SK-N-SH treated with all-trans-retinoic acid at 6 μM for 48 hours (cell line): ENCODE measurements at regions not wholly inside any gene's neighbourhood (a gene's known extent, or its start where the extent isn't known, plus 50 kb on each side); places are given as distances from the start of the nearest gene placed in this dataset.

Experiments used
- ATAC-seq: fragments of 200-7000 bp; cut with Tn5 transposase; 3 replicates; pipeline ENCODE4 v1.9.1; 2020; ENCODE audit warnings: mild to moderate bottlenecking, moderate library complexity
- ARNTL ChIP-seq: fragments of 450-650 bp; formaldehyde crosslinking; IDR thresholded peaks from 2 replicates; pipeline ENCODE4 v1.5.0; 2020; ENCODE audit warnings: low read depth, mild to moderate bottlenecking, moderate library complexity, borderline replicate concordance
- CREB5 ChIP-seq: fragments of 250-450 bp; sonication (Bioruptor Pico); IDR thresholded peaks from 2 replicates; pipeline ENCODE4 v1.5.1; 2020; ENCODE audit warnings: low read depth, mild to moderate bottlenecking, moderate library complexity
- CSRNP3 ChIP-seq: fragments of 250-450 bp; sonication (Bioruptor Pico); IDR thresholded peaks from 2 replicates; pipeline ENCODE4 v1.5.1; 2021; ENCODE audit warnings: mild to moderate bottlenecking, moderate library complexity
- ESRRG ChIP-seq: fragments of 250-450 bp; sonication (Bioruptor Pico); IDR thresholded peaks from 2 replicates; pipeline ENCODE4 v1.6.1; 2021; ENCODE audit warnings: mild to moderate bottlenecking
- ISL1 ChIP-seq: fragments of 250-450 bp; sonication (Bioruptor Pico); IDR thresholded peaks from 2 replicates; pipeline ENCODE4 v2.1.2; 2022; ENCODE audit warnings: mild to moderate bottlenecking, moderate library complexity
- OSR1 ChIP-seq: fragments of 250-450 bp; sonication (Bioruptor Pico); IDR thresholded peaks from 2 replicates; pipeline ENCODE4 v1.8.0; 2022; ENCODE audit warnings: moderate library complexity, mild to moderate bottlenecking, inconsistent platforms
- PATZ1 ChIP-seq: fragments of 250-450 bp; sonication (Bioruptor Pico); IDR thresholded peaks from 2 replicates; pipeline ENCODE4 v1.8.0; 2020; ENCODE audit warnings: mild to moderate bottlenecking, moderate library complexity, borderline replicate concordance
- POU6F1 ChIP-seq: fragments of 250-450 bp; sonication (Bioruptor Pico); IDR thresholded peaks from 2 replicates; pipeline ENCODE4 v1.8.0; 2021; ENCODE audit warnings: low read depth, mild to moderate bottlenecking, moderate library complexity, borderline replicate concordance
- PPARA ChIP-seq: fragments of 250-450 bp; sonication (Bioruptor Pico); IDR thresholded peaks from 2 replicates; pipeline ENCODE4 v1.5.0; 2020; ENCODE audit warnings: mild to moderate bottlenecking, borderline replicate concordance
- RARB ChIP-seq: fragments of 250-450 bp; sonication (Bioruptor Pico); IDR thresholded peaks from 2 replicates; pipeline ENCODE4 v1.8.0; 2021; ENCODE audit warnings: mild to moderate bottlenecking, moderate library complexity
- SNAI2 ChIP-seq: fragments of 250-450 bp; sonication (Bioruptor Pico); IDR thresholded peaks from 2 replicates; pipeline ENCODE4 v1.5.0; 2020; ENCODE audit warnings: mild to moderate bottlenecking, moderate library complexity
- TCF4 ChIP-seq: fragments of 250-450 bp; sonication (Bioruptor Pico); IDR thresholded peaks from 2 replicates; pipeline ENCODE4 v1.8.0; 2021; ENCODE audit warnings: mild to moderate bottlenecking, moderate library complexity, borderline replicate concordance
- TOX ChIP-seq: fragments of 250-450 bp; sonication (Bioruptor Pico); IDR thresholded peaks from 2 replicates; pipeline ENCODE4 v1.8.0; 2021; ENCODE audit warnings: mild to moderate bottlenecking, moderate library complexity, borderline replicate concordance
- TSHZ2 ChIP-seq: fragments of 250-450 bp; sonication (Bioruptor Pico); IDR thresholded peaks from 2 replicates; pipeline ENCODE4 v1.5.0; 2020; ENCODE audit warnings: mild to moderate bottlenecking, moderate library complexity
- ZFP3 ChIP-seq: fragments of 250-450 bp; sonication (Bioruptor Pico); IDR thresholded peaks from 2 replicates; pipeline ENCODE4 v1.5.0; 2020; ENCODE audit warnings: mild to moderate bottlenecking, moderate library complexity
- ZFP30 ChIP-seq: fragments of 450-650 bp; formaldehyde crosslinking; IDR thresholded peaks from 2 replicates; pipeline ENCODE4 v1.5.0; 2022; ENCODE audit warnings: mild to moderate bottlenecking, moderate library complexity
- ZNF565 ChIP-seq: fragments of 450-650 bp; formaldehyde crosslinking; conservative IDR thresholded peaks from 2 replicates; pipeline ENCODE4 v1.5.0; 2020; ENCODE audit warnings: low read depth, mild to moderate bottlenecking, moderate library complexity

GRCh38 chr16:66224186-66224585 lies 142.3 kb upstream of the CDH5 start:
- TF ChIP-seq ESRRG (CRISPR knock-in tag) (no peak), PPARA (no peak), TSHZ2 (CRISPR knock-in tag) (no peak), SNAI2 (CRISPR knock-in tag) (no peak), RARB (CRISPR knock-in tag) (no peak), TOX (no peak), ZNF565 (CRISPR knock-in tag) (no peak), TCF4 (CRISPR knock-in tag) (no peak), POU6F1 (no peak), OSR1 (CRISPR knock-in tag) (no peak), ZFP30 (no peak), ISL1 (CRISPR knock-in tag) (no peak), PATZ1 (CRISPR knock-in tag) (no peak), CREB5 (CRISPR knock-in tag) (no peak)
- ATAC-seq = no peak

GRCh38 chr16:66223176-66223780 lies 143.2 kb upstream of the CDH5 start:
- no peak for ATAC-seq
- TF ChIP-seq OSR1 (CRISPR knock-in tag) (no peak), CREB5 (CRISPR knock-in tag) (no peak), PPARA (no peak), RARB (CRISPR knock-in tag) (no peak), ARNTL (CRISPR knock-in tag) (no peak), TCF4 (CRISPR knock-in tag) (no peak)
- TF ChIP-seq, all 23 proteins: peak for 0

- ATAC-seq = no peak
- no peak for TF ChIP-seq ZFP30
- TF ChIP-seq CREB5 (CRISPR knock-in tag) = no peak
- no peak for TF ChIP-seq ZFP3 (CRISPR knock-in tag)
- no peak for TF ChIP-seq SNAI2 (CRISPR knock-in tag)
- TF ChIP-seq CSRNP3 = no peak
- no peak for TF ChIP-seq RARB (CRISPR knock-in tag)
- no peak for TF ChIP-seq ESRRG (CRISPR knock-in tag)
- TF ChIP-seq PPARA = no peak
- TF ChIP-seq, all 23 proteins: peak for 0
Measured at GRCh38 chr16:66222756-66223155, 143.7 kb upstream of the CDH5 start.
